Cardiac muscle cell (in vitro differentiated cells and primary cell): ENCODE measurements at regions not wholly inside any gene's neighbourhood (a gene's known extent, or its start where the extent isn't known, plus 50 kb on each side); places are given as distances from the start of the nearest gene placed in this dataset.

Experiments used
- DNase-seq, 2 donors: peaks; one replicate each; pipeline versions ENCODE4 v3.0.0 to v3.0.0-alpha.2; 2010 to 2017; ENCODE audit warnings: low read depth in 1 of 2, low spot score in 1 of 2
- H3K27ac ChIP-seq: fragments of 200-600 bp; sonication (generic); 2 replicates; pipeline ENCODE4 v1.5.1; 2016
- H3K27me3 ChIP-seq: fragments of 200-600 bp; sonication (generic); 2 replicates; pipeline ENCODE4 v1.6.0; 2016; ENCODE audit warnings: control low read depth
- H3K36me3 ChIP-seq: fragments of 200-600 bp; sonication (generic); 2 replicates; pipeline ENCODE4 v1.5.1; 2016; ENCODE audit warnings: control low read depth
- H3K4me1 ChIP-seq: fragments of 200-600 bp; sonication (generic); 2 replicates; pipeline ENCODE4 v1.8.1; 2017; ENCODE audit warnings: low read depth, mild to moderate bottlenecking, mixed run types
- H3K4me3 ChIP-seq: fragments of 200-600 bp; sonication (generic); 2 replicates; pipeline ENCODE4 v1.5.1; 2016; ENCODE audit warnings: mild to moderate bottlenecking
- H3K9me3 ChIP-seq: fragments of 200-600 bp; sonication (generic); 2 replicates; pipeline ENCODE4 v1.5.1; 2017; ENCODE audit warnings: low read depth, mild to moderate bottlenecking, control low read depth
- CTCF ChIP-seq: IDR thresholded peaks from 2 replicates; pipeline ENCODE4 v1.5.1; 2012; ENCODE audit warnings: low read depth, mild to moderate bottlenecking, low read length

GRCh38 chr16:6517020-6517720 is 815.5 kb upstream of the RBFOX1 start:
- no peak overlapping the region for H3K4me3 ChIP-seq
- H3K27me3 ChIP-seq = no peaks in the 10 kb centered on the region
- no peak for TF ChIP-seq CTCF
- DNase-seq = no peak
- no peaks in the 10 kb centered on the region for H3K36me3 ChIP-seq
- no peaks in the 10 kb centered on the region for H3K9me3 ChIP-seq
- no peaks in the 10 kb centered on the region for H3K4me1 ChIP-seq
- no peak overlapping the region for H3K27ac ChIP-seq

DNA sequence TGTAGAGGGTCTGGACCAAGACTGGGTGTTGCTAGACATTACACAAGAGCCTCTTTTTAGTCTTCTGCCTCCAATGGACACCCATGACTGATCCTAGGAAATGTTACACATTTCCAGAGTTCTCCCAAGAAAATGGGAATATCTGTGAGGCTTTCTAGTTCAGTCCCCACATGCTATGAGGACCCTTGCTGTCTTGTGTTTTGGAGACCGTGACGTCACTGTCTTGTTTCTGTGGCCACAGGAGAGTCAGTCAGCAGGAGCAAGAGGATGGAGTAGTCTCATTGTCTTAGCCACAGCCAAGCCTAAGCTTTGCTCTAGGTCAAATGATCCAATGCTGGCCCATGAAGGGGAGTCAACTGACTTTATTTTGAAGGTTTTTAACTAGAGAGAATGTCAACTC is 820.1 kb upstream of the RBFOX1 start:
- Histone ChIP-seq H3K4me1 (no peaks in the 10 kb centered on the region), H3K27ac (no peak overlapping the region), H3K27me3 (no peaks in the 10 kb centered on the region), H3K36me3 (no peaks in the 10 kb centered on the region), H3K9me3 (no peaks in the 10 kb centered on the region), H3K4me3 (no peak overlapping the region)
- TF ChIP-seq CTCF = no peak
- DNase-seq = no peak

- H3K4me1 ChIP-seq = no peaks in the 10 kb centered on the region
- H3K27me3 ChIP-seq = no peaks in the 10 kb centered on the region
- no peaks in the 10 kb centered on the region for H3K36me3 ChIP-seq
- H3K27ac ChIP-seq = no peak overlapping the region
- H3K4me3 ChIP-seq = no peak overlapping the region
- no peak for DNase-seq
- TF ChIP-seq CTCF = no peak
- no peaks in the 10 kb centered on the region for H3K9me3 ChIP-seq
These were observed 822.4 kb upstream of the RBFOX1 start for GRCh38 chr16:6510261-6510660.

- no peak for DNase-seq
- no peak for TF ChIP-seq CTCF
- Histone ChIP-seq H3K27ac (no peak overlapping the region), H3K36me3 (no peaks in the 10 kb centered on the region), H3K9me3 (no peaks in the 10 kb centered on the region), H3K4me3 (no peak overlapping the region), H3K27me3 (no peaks in the 10 kb centered on the region), H3K4me1 (no peaks in the 10 kb centered on the region)
These were observed 833.2 kb upstream of the RBFOX1 start for GRCh38 chr16:6499413-6499812.

DNA sequence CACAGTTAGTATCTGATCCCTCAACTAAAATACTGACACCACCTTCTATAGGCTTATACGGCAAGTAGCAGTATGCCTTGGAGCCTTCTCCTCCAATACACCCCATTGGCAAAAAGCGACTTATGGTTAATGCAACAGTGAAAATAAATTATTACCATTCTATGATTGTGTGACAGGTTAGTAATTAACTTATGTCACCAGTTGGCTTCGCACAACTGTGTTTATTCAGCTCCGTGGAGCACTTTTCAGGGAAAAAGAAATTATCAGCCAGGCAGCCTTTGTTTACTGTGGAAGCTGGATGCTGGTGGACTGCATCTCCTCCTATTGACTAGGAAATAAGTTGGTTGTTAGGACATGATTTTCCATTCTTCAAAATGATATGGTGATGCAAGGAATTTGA is 833.8 kb upstream of the RBFOX1 start:
- Histone ChIP-seq H3K36me3 (no peaks in the 10 kb centered on the region), H3K27ac (no peak overlapping the region), H3K9me3 (no peaks in the 10 kb centered on the region), H3K4me1 (no peaks in the 10 kb centered on the region), H3K4me3 (no peak overlapping the region), H3K27me3 (no peaks in the 10 kb centered on the region)
- TF ChIP-seq CTCF = no peak
- no peak for DNase-seq
